CD4-positive, CD25-positive, alpha-beta regulatory T cell (primary cell): ENCODE measurements at regions not wholly inside any gene's neighbourhood (a gene's known extent, or its start where the extent isn't known, plus 50 kb on each side); places are given as distances from the start of the nearest gene placed in this dataset.

Experiments
- ATAC-seq, 2 donors: fragments of 150-1000 bp; cut with Tn5 transposase; one replicate each; pipeline ENCODE4 v1.10.0; 2021; ENCODE audit warnings: low read depth in 2 of 2, moderate number of reproducible peaks in 2 of 2, moderate library complexity in 1 of 2
- DNase-seq, 3 donors: peaks; one replicate each; pipeline versions ENCODE4 v3.0.0 to v3.0.0-alpha.2; 2012 to 2022; ENCODE audit warnings: mixed read lengths in 1 of 3
- H3K27ac ChIP-seq: one replicate; pipeline ENCODE4 v1.7.0; 2013; ENCODE audit warnings: mild to moderate bottlenecking, low read length; ENCODE audit not compliant: insufficient read depth, poor library complexity, severe bottlenecking
- H3K27me3 ChIP-seq: one replicate; pipeline ENCODE4 v1.7.0; 2013; ENCODE audit warnings: low read length; ENCODE audit not compliant: control insufficient read depth, insufficient read depth
- H3K36me3 ChIP-seq: one replicate; pipeline ENCODE4 v1.7.0; 2013; ENCODE audit warnings: mild to moderate bottlenecking, low read length, moderate library complexity; ENCODE audit not compliant: control insufficient read depth, insufficient read depth
- H3K4me1 ChIP-seq: 2 replicates; pipeline ENCODE4 v1.7.0; 2013; ENCODE audit warnings: mild to moderate bottlenecking, low read length; ENCODE audit not compliant: insufficient read depth, control insufficient read depth, poor library complexity, severe bottlenecking
- H3K4me3 ChIP-seq: one replicate; pipeline ENCODE4 v1.7.0; 2013; ENCODE audit warnings: low read depth, mild to moderate bottlenecking, low read length, moderate library complexity
- H3K9me3 ChIP-seq, 2 experiments: 1 replicate in 1 of 2; 2 replicates in 1 of 2; pipeline ENCODE4 v1.7.0; 2013; ENCODE audit warnings: low read length in 2 of 2, mild to moderate bottlenecking in 1 of 2, moderate library complexity in 1 of 2; ENCODE audit not compliant: control insufficient read depth in 2 of 2
- H3K27ac Mint-ChIP-seq, 3 donors: one replicate each; pipeline ENCODE4 v1.8.0; 2020 to 2022; ENCODE audit warnings: mild to moderate bottlenecking in 3 of 3, mixed read lengths in 3 of 3, moderate library complexity in 2 of 3
- H3K27me3 Mint-ChIP-seq: one replicate; pipeline ENCODE4 v1.8.0; 2022; ENCODE audit warnings: mild to moderate bottlenecking, mixed read lengths
- H3K36me3 Mint-ChIP-seq: one replicate; pipeline ENCODE4 v1.8.0; 2020; ENCODE audit warnings: mixed read lengths
- H3K4me1 Mint-ChIP-seq, 4 donors: one replicate each; pipeline ENCODE4 v1.8.0; 2020 to 2022; ENCODE audit warnings: mixed read lengths in 4 of 4, mild to moderate bottlenecking in 1 of 4
- H3K4me3 Mint-ChIP-seq, 4 donors: one replicate each; pipeline ENCODE4 v1.8.0; 2020 to 2022; ENCODE audit warnings: mild to moderate bottlenecking in 4 of 4, mixed read lengths in 4 of 4, moderate library complexity in 3 of 4
- H3K9me3 Mint-ChIP-seq, 7 donors: one replicate each; pipeline ENCODE4 v1.8.0; 2020 to 2022; ENCODE audit warnings: mixed read lengths in 7 of 7, mild to moderate bottlenecking in 3 of 7, moderate library complexity in 2 of 7

- Histone ChIP-seq H3K9me3 (no peaks in the 10 kb centered on the region), H3K4me3 (no peak overlapping the region), H3K27ac (no peak overlapping the region), H3K36me3 (no peaks in the 10 kb centered on the region), H3K27me3 (peaks cover 10% of the 10 kb centered on the region), H3K4me1 (no peaks in the 10 kb centered on the region)
- no peaks in the 10 kb centered on the region for H3K36me3 Mint-ChIP-seq
- no peaks in the 10 kb centered on the region for H3K4me1 Mint-ChIP-seq
- H3K27me3 Mint-ChIP-seq: peaks cover 15% of the 10 kb centered on the region
- ATAC-seq (no peak), DNase-seq (no peak)
- H3K4me3 Mint-ChIP-seq: no peak overlapping the region
- H3K9me3 Mint-ChIP-seq: peaks cover 0 to 2% (median 0%) of the 10 kb centered on the region in 7 donors
- no peak overlapping the region for H3K27ac Mint-ChIP-seq
Measured at GRCh38 chr7:26546508-26547053, 254.9 kb downstream of the SNX10 start.

- DNase-seq (no peak), ATAC-seq (no peak)
- Mint-ChIP-seq H3K4me1 (no peaks in the 10 kb centered on the region), H3K4me3 (no peak overlapping the region), H3K27me3 (peaks cover 15% of the 10 kb centered on the region), H3K36me3 (no peaks in the 10 kb centered on the region), H3K27ac (no peak overlapping the region), H3K9me3 (no peaks in the 10 kb centered on the region)
- Histone ChIP-seq H3K4me1 (no peaks in the 10 kb centered on the region), H3K27me3 (peaks cover 8% of the 10 kb centered on the region), H3K9me3 (no peaks in the 10 kb centered on the region), H3K36me3 (no peaks in the 10 kb centered on the region), H3K27ac (no peak overlapping the region), H3K4me3 (no peak overlapping the region)
Measured at GRCh38 chr7:26547156-26547555, 255.5 kb downstream of the SNX10 start.

- Mint-ChIP-seq H3K9me3 (peaks cover 0 to 2% (median 0%) of the 10 kb centered on the region in 7 donors), H3K27me3 (peaks cover 15% of the 10 kb centered on the region), H3K27ac (no peak overlapping the region)
Measured at GRCh38 chr7:26549281-26549944, 257.8 kb downstream of the SNX10 start.

GRCh38 chr7:26550492-26550891, 258.8 kb downstream of the SNX10 start:
- Histone ChIP-seq H3K9me3 (no peaks in the 10 kb centered on the region), H3K36me3 (no peaks in the 10 kb centered on the region), H3K27me3 (peaks cover 4% of the 10 kb centered on the region), H3K4me3 (no peak overlapping the region), H3K4me1 (no peaks in the 10 kb centered on the region), H3K27ac (no peak overlapping the region)
- Mint-ChIP-seq H3K4me1 (no peaks in the 10 kb centered on the region), H3K27me3 (peaks cover 15% of the 10 kb centered on the region), H3K27ac (no peak overlapping the region), H3K9me3 (peaks cover 0 to 2% (median 0%) of the 10 kb centered on the region in 7 donors), H3K36me3 (no peaks in the 10 kb centered on the region), H3K4me3 (no peak overlapping the region)
- DNase-seq: no peak
- ATAC-seq: no peak

More at GRCh38 chr7:26549281-26549944, 257.8 kb downstream of the SNX10 start:
- H3K36me3 ChIP-seq: no peaks in the 10 kb centered on the region
- H3K27me3 ChIP-seq: peaks cover 4% of the 10 kb centered on the region
- ATAC-seq (no peak), DNase-seq (no peak)
- H3K36me3 Mint-ChIP-seq: no peaks in the 10 kb centered on the region
- no peaks in the 10 kb centered on the region for H3K4me1 Mint-ChIP-seq
- no peaks in the 10 kb centered on the region for H3K4me1 ChIP-seq
- H3K27ac ChIP-seq: no peak overlapping the region
- H3K4me3 Mint-ChIP-seq: no peak overlapping the region
- H3K9me3 ChIP-seq: no peaks in the 10 kb centered on the region
- no peak overlapping the region for H3K4me3 ChIP-seq

GRCh38 chr7:26551740-26552139, 260.1 kb downstream of the SNX10 start:
- peaks cover 9% of the 10 kb centered on the region for H3K27me3 Mint-ChIP-seq
- Histone ChIP-seq H3K9me3 (no peaks in the 10 kb centered on the region), H3K27me3 (peaks cover 9% of the 10 kb centered on the region), H3K36me3 (no peaks in the 10 kb centered on the region), H3K4me3 (no peak overlapping the region), H3K4me1 (no peaks in the 10 kb centered on the region), H3K27ac (no peak overlapping the region)
- no peak overlapping the region for H3K27ac Mint-ChIP-seq
- ATAC-seq (no peak), DNase-seq (no peak)
- no peaks in the 10 kb centered on the region for H3K36me3 Mint-ChIP-seq
- H3K9me3 Mint-ChIP-seq: peaks cover 0 to 2% (median 0%) of the 10 kb centered on the region in 7 donors
- H3K4me1 Mint-ChIP-seq: no peaks in the 10 kb centered on the region
- H3K4me3 Mint-ChIP-seq: no peak overlapping the region

- H3K4me3 ChIP-seq: no peak overlapping the region
- no peaks in the 10 kb centered on the region for H3K9me3 ChIP-seq
- no peaks in the 10 kb centered on the region for H3K36me3 ChIP-seq
- H3K27me3 ChIP-seq: peaks cover 7% of the 10 kb centered on the region
- Mint-ChIP-seq H3K9me3 (peaks cover 0 to 2% (median 0%) of the 10 kb centered on the region in 7 donors), H3K4me1 (no peaks in the 10 kb centered on the region), H3K4me3 (no peak overlapping the region), H3K27ac (no peak overlapping the region), H3K36me3 (no peaks in the 10 kb centered on the region), H3K27me3 (peaks cover 5% of the 10 kb centered on the region)
- H3K4me1 ChIP-seq: no peaks in the 10 kb centered on the region
- no peak for ATAC-seq
- no peak overlapping the region for H3K27ac ChIP-seq
- DNase-seq: no peak
Measured at GRCh38 chr7:26553128-26553527, 261.5 kb downstream of the SNX10 start.

GRCh38 chr7:26553582-26553981, 261.9 kb downstream of the SNX10 start:
- Histone ChIP-seq H3K27me3 (peaks cover 7% of the 10 kb centered on the region), H3K27ac (no peak overlapping the region), H3K4me1 (no peaks in the 10 kb centered on the region), H3K4me3 (no peak overlapping the region), H3K9me3 (no peaks in the 10 kb centered on the region), H3K36me3 (no peaks in the 10 kb centered on the region)
- Mint-ChIP-seq H3K4me3 (no peak overlapping the region), H3K36me3 (no peaks in the 10 kb centered on the region), H3K4me1 (no peaks in the 10 kb centered on the region), H3K9me3 (peaks cover 0 to 2% (median 0%) of the 10 kb centered on the region in 7 donors), H3K27me3 (peaks cover 5% of the 10 kb centered on the region), H3K27ac (no peak overlapping the region)
- no peak for ATAC-seq
- DNase-seq: no peak

GRCh38 chr7:26554952-26555351, 263.3 kb downstream of the SNX10 start:
- H3K9me3 Mint-ChIP-seq: peaks cover 0 to 2% (median 0%) of the 10 kb centered on the region in 7 donors

More at GRCh38 chr7:26554952-26555351, 263.3 kb downstream of the SNX10 start:
- DNase-seq (no peak), ATAC-seq (no peak)
- Histone ChIP-seq H3K36me3 (no peaks in the 10 kb centered on the region), H3K27ac (no peak overlapping the region), H3K27me3 (peaks cover 7% of the 10 kb centered on the region), H3K9me3 (no peaks in the 10 kb centered on the region), H3K4me3 (no peak overlapping the region), H3K4me1 (no peaks in the 10 kb centered on the region)
- no peaks in the 10 kb centered on the region for H3K36me3 Mint-ChIP-seq
- H3K27ac Mint-ChIP-seq: no peak overlapping the region
- H3K27me3 Mint-ChIP-seq: peaks cover 5% of the 10 kb centered on the region
- H3K4me3 Mint-ChIP-seq: no peak overlapping the region
- H3K4me1 Mint-ChIP-seq: no peaks in the 10 kb centered on the region
